HG02884 (cell line): ENCODE measurements at regions not wholly inside any gene's neighbourhood (a gene's known extent, or its start where the extent isn't known, plus 50 kb on each side); places are given as distances from the start of the nearest gene placed in this dataset.

ENCODE experiments used
- ATAC-seq: cut with Tn5 transposase; IDR thresholded peaks from one replicate; pipeline ENCODE4 v1.9.1; 2021; ENCODE audit warnings: mild to moderate bottlenecking, moderate library complexity; ENCODE audit not compliant: unreplicated experiment

DNA sequence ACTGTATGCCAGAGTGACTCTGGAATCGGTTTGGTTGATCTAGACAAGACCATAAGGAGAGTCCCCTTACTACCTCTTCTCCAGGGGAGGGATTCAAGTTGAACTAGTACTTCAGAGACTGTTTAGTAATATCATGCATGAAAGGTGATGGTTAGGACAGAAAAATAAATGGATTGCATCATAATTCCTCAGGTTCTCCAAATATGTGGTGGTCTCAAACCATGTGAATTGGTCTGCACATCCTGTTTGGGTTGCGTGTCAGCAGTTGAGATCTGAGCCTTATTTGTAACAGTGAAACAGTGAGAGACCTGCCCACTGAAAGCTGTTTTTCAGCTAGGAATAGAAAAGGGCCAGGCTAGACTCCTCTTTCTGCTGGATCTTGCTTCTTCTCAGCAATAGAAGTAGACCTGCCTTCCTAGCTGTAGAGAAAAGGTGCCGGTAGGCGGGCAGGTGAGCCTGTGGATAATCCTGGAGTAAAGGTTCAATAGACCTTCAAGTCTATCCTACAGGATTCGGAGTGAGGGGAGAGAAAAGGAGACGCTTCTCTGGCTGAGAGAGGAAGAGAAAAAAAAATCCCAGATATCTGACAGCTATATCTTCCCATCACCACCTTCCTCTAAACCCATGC, 258.5 kb upstream of the E2F7 start:
- ATAC-seq: peak; percentile 30

DNA sequence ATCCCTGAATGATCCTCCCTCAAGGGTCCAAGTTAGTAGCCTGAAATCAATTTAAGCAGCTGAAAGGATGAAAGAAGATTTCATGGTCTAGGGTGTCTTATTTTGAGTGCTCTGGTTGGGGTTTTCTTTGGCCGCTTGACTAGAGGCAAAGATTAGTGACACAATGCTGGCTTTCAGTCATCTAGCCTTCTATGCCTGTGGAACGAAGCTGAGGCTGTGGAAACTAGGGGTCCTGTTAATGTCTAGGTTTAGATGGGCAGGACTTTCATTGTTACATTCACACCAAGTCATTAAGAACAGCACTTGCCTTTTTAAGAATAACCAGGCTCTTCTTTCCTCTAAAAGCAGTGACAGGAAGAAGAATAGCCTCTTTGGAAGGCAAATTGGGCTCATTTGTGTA, 253.8 kb upstream of the E2F7 start:
- ATAC-seq: no peak

DNA sequence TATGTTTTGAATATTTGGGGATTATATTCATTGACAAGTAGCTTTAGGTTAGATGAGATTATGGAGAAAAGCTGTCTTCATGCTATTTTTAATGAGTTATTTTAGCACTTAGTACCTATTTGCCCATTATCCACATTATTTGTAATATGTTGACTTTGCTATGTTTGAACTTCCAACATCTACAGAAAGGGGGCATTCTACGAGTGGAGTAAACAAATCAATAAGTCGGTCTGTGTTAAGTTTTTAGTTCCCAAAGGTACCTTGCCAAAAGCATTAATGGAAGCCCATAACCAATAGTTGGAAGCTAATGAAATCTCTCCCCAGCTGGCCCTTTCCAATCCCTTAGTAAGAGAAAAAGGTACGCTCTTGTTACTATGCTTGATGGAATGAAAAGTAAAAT, 250.0 kb upstream of the E2F7 start:
- no peak for ATAC-seq

DNA sequence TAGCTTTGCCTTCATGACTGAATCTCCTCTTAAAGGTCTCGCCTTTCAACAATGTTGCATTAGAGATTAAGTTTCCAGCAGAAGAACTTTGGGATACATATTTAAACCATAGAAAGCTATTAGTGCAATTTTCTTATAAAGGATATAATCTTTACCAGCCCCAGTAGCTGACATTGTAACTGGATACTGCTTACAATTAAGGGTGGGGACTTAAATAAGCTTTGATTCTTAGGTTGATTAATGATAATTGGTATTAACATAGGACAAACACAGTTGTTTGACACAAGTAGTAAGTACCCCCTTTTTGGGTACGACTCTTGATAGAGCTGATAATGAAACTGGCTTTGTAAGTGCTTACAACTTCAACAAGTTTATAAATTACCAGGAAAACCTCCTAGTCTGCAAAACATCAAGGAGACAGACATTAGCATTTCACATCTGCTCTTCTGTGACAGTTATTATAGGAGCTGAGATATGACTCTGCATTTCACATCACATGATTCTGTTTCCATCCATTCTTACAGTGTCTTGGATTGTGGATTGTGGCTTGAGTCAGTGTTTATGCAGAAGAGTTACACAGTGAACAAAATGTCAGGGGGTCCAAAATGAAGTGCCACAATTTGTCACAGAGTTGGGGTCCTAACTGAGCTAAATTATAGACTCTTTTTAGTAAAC, 249.1 kb upstream of the E2F7 start:
- no peak for ATAC-seq

DNA sequence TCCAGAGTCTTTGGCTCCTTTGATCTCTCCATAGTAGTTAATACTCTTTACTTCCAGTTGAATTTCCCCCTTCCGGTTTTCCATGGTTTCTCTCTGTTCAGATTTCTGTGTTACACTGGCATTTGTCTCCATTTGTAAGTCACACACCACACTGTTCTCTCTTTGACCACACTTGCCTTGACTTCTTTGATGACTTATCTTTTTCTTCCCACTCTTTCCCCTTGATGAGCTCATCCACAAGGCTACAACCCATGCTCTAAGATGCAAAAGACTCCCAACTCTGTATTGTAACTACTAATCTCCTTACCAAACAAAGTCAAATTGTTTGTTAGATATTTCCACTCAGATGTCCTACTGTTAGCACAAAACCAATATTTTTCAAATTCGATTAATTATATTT, 242.7 kb upstream of the E2F7 start:
- no peak for ATAC-seq

DNA sequence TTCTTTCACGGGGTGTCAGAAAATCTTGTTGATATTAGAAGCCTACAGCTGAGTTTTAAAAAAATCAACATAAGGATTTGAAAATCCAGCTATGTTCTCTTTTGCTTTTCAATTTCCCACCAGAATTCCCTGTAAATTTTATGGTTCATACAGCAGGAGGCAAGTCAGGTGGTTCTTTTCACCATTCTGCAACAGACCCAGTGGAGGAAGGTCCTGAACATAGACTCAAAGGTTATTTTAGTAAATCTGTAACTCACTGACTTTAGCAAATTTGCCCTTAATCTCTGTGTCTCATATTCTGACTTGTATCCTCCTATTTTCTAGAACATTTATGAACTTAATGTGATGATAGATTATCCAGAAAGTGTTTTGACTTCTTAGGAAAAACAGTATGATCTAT, 235.4 kb upstream of the E2F7 start:
- no peak for ATAC-seq

DNA sequence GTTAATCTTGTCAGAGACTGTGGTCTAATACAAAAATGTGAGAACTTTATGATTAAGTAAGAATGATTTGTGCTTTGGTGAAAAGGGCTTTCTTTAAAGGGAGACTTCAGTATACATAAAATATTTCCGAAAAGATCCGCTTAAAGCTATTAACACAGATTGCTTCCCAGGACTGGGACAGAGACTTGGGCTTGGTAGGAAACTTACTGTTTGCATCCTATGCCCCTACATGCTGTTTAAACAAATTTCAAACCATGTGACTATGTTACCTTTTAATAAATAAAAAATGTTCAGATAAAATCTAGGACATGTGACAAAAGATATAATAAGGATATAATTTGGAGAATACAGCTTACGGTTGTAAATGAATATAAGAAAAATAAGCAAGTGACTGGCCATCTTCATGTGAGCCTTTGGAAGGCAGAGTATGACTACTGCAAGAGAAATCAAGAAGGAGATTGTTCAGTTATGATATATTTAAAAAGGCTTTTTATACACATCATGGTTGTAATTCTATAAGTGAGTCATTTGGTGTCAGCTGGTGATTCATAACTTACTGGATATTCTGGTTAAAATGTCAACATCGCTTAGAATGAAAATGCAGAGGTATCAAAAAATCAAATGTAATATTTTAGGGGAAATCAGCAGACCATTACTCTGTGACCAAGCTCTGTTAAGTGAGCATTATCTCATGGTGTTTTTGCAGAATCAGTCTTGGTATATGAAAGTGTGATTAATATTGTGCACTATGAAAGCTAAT, 234.7 kb upstream of the E2F7 start:
- ATAC-seq: no peak

DNA sequence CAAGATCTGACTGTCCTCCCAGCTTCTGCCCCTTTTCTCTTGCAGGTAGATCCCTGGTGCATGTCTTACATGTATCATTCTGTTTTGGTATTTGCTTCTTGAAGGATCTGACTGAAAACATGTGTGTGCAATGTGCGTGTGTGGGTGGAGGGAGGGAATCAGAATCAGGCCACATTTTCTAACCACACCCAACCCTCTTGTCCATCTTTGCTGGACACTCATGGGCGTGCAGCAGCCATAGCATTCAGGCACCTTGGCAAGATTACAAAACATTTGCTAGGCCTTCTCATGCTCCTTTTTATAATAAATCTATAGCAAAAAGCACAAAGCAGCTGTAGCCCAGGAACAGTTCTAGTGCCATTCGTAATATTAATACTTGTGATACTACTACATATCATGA, 233.6 kb upstream of the E2F7 start:
- ATAC-seq: no peak

DNA sequence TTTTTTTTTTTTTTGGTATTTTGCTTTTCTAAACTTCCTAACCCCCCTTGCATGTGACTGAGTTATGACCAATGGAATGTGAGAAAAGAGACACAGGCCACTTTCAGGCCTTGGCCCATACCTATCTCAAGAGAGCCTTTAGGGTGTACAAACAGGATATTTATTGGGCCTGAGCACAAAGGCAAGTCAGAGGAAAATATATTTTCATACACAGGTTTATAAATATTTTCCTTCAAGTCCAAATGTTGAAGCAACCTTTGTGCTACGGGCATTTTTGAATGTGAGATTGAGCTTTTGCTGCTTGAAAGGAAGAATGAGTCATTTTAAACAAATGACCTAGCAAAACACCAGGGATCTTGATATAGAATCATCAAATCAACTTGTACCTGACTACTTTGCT, 228.6 kb upstream of the E2F7 start:
- no peak for ATAC-seq

DNA sequence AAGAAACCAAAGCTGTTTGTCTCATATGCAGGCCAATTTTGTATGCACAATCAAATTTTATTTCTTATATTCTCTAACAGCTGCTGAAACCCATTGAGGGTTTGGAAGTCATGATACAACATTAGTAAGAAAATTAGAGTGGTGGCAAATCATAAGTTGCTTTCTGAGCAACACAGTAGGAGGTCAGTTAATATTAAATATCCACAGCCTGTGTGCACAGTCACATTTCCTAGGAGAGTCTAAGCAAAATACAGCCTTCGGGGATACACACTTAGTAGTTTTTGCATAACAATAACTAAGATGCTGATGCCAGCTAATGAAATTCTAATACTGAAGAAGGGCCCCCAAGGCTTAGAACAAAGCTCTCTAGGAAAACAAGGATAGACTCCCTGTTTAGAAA, 209.6 kb upstream of the E2F7 start:
- no peak for ATAC-seq

DNA sequence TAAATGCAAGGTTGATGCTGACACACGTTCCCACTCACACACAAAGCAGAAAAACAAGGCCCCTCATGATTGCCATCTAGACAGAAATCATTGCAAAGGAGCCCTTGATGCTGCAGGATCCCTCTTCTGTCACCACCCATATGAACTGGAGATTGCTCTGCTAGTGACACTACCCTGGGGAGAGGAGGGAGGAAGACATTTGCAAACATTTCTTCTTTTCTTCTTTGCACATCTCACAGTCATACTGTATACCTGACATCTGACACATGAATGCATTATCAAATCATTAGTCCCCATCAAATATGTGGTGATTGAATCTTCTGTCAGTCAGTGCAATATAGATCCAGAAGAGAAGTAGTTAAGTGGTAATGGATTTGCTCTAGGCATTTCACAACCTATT, 208.5 kb upstream of the E2F7 start:
- ATAC-seq: no peak

DNA sequence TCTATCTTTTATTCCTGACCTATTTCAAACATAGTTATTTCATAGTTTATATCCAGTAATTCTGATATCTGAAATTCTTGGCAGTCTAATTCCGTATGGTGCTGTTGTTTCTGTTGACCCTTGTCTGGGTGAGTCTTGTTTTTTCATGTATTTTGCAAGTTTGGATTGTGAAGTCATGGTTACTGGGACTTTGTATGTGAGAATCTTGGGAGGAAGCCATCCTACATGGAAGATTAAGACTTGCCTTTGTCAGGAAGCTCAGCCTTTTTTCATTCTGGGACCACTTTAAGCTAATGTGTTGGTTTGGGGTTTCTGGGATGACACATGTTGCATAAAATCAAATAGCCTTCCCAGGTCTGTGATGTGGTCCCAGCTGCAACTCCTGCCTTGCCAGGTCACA, 191.6 kb upstream of the E2F7 start:
- no peak for ATAC-seq

DNA sequence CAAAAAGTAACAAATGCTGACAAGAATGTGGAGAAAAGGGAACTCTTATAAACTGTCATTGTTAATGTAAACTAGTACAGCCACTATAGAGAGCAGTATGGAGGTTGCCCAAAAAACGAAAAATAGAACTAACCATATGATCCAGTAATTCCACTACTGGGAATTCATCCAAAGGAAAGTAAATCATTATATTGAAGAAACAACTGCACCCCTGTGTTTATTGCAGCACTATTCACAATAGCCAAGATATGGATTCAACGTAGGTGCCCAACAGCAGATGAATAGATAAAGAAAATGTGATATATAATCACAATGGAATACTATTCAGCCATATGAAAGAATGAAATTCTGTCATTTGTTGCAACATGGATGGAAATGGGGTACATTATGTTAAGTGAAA, 188.0 kb upstream of the E2F7 start:
- no peak for ATAC-seq

DNA sequence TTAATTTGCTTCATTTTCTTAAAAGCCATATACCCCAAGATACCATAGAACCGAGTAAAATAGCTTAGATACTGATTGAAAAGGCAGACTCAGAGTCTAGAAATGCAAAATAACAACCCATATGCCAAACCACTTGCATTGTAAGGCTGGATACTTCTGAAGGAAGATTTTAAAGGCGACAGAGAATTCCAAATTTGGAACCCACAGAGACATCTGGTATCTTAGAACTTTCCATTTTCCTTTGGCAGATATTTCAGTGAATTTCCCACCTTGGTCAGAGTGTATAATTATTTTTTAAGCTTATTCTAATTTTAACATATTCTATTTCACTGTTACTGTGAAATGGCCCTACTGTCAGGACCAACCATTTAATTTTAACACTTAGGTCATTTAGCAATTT, 186.4 kb upstream of the E2F7 start:
- no peak for ATAC-seq

DNA sequence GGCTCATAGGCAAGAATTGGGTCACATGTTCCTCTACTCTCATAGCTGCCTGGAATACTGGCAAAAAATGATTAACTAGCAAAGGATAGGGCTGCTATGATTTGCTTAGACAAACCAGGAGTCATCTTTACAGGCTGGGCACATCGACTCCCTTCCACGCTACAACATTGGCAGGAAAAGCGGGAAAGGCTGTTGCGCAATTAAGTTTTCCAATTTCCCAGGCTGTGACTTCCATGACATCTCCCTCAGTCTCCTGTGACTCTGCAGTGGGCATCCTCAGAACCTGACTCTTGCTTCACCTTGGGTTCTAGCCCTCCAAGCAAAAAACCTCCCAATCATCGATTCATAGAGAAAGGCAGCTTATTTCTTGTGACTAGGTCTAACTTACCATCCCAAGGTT, 184.5 kb upstream of the E2F7 start:
- ATAC-seq: no peak

DNA sequence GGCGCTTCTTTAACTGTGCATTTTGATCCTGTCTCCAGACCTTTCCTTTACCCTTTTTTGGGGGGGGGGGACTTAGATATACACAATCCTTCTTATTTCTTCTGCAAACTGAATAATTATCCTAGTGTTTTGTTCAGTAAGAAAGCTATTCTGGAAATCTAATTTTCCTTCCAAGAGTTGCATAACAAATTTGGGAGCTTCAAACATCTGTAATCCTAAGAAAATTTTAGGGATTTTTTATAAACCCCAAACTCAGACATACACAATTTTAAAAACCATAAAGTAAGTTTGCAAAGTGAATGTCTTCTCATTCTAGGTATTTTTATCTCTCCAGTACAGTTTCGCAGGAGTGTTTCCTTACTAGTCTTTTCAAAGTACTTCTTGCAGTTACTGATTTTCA, 182.7 kb upstream of the E2F7 start:
- no peak for ATAC-seq

DNA sequence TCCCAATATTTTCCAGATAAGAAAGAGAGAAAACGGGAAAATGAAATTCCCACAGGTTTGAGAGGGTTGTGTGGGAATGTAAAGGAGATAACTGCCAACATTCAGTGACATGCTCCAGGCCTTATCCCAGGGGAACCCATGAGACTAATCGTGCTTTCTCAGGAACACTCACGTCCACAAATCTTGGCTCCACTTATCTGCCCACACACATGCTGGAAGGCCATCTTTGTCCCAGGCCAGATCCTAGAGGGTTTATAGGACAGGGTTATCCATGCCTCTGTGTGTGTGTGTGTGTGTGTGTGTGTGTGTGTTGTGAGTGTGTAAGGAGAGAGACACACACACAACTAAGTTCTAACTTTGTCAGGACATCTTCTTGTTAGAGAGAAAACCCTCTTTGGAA, 182.2 kb upstream of the E2F7 start:
- ATAC-seq: no peak

DNA sequence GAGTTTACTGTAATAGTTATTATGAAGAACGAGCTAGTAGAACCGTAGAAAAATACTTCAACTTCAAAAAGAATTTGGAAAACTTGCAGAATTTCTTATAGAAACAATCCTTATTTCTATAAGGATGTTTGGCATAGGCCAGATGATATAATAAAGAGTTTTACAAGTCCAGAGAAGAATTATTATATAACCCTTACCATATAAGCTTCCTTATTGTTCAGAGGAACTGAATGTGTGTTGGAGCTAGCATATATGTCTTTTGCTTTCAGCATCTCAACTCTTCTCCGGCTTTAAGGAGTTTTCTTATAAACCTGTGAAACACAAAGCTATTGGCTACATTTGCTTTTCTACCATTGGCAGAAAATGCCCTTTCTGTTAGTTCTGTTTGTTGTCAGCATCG, 178.0 kb upstream of the E2F7 start:
- ATAC-seq: no peak

DNA sequence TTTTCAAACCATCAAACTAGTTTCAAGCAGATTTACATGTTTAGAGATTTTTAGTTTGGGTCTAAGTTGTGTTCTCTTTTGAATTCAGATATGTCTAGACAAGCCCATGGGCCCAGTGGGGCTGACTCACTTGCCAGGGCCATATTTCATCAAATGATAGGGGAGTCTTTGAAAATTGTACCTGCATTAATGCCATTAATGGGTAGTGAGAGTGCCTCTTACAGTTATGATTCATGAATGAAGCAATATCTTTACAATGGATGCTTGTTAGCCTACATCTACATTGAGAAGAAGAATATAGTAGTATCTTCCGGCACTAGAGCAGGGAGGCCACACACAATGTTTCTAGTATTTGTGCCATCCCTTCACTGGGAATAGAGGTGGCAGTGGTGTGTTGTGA, 174.2 kb upstream of the E2F7 start:
- ATAC-seq: no peak

DNA sequence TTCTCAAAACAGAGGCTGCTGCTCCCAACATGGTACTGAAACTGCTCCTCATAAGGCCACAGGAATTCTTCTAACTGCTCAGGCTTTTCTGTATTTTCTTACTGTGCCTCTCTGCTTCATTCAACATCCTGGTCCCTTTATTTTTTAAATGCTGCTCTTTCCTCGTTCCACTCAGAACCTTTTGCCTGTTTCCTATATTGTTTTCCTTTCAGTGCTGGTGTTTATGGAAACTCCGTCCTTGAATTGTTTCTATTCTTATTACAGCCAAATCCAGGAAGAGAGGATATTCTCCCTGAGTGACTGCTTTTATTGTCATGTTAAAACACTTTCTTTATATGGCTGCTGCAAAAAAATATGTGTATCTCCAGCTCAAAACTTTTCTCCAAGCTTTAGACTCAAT, 173.0 kb upstream of the E2F7 start:
- ATAC-seq: no peak

DNA sequence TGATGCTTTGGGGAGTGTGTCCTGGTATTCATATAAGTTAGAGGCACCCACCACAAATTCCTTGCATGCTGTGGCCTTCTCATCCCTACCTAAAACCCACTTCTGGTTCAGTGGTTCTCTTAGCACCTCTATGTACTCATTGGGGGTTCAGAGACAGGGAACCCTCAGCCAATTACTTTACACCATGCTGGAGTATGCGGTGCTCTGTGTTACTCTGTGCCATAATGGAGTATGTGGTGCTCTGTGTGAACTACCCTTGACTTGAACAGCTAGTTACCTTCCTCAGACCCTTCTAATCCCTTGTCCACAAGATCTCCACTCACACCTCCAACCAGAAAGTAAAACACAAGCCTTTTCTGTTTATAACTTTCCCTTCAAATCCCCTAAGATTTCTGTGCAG, 172.5 kb upstream of the E2F7 start:
- no peak for ATAC-seq

DNA sequence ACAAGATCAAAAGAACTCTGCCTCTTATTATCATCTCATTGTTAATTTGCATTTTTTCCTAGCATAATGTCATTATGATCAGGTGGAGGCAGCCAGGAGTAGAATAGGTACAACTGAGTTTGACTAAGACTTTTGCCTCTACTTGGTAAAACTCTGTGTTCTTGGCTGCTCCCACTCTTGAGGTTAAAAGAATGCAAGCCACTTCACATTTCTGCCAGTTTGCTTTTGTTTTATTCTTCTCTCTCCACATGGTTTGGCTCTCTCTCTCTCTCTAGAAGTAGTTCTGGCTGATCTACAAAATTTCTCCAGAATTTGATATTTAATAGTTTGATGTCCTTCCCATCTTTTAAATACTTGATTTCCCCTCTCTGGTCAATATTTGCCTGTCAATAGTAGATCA, 170.7 kb upstream of the E2F7 start:
- ATAC-seq: no peak
